ENCODE measurements at regions not wholly inside any gene's neighbourhood (a gene's known extent, or its start where the extent isn't known, plus 50 kb on each side); places are given as distances from the start of the nearest gene placed in this dataset.

- TF ChIP-seq POLR2A (IDR thresholded peaks at IDR 0.05; ENCODE audit: low read depth, low read length), result no peak
- TF ChIP-seq TAF1 (IDR thresholded peaks at IDR 0.05; ENCODE audit: low read depth, low read length), result no peak
- no peak for TF ChIP-seq POLR2AphosphoS5 (IDR thresholded peaks at IDR 0.05; ENCODE audit: low read depth, low read length)
- TF ChIP-seq SPI1 (IDR thresholded peaks at IDR 0.05; ENCODE audit: low read depth, low read length), result no peak
Observed at GRCh38 chr22:33163815-33164214, 105.6 kb upstream of the SYN3 start.
